SK-N-SH (cell line): ENCODE measurements at regions not wholly inside any gene's neighbourhood (a gene's known extent, or its start where the extent isn't known, plus 50 kb on each side); places are given as distances from the start of the nearest gene placed in this dataset.
A peak's percentile ranks its signal among the peaks of the same experiment; 100 is the strongest.

Source experiments
- CTCF ChIA-PET: fragments of 300-600, 350-600 bp; formaldehyde crosslinking; extraction: SDS; loops from one replicate; lab custom pipeline; 2021; lab: Yijun Ruan, JAX
- POLR2A ChIA-PET: fragments of 350-600 bp; sonication (Branson Sonifier 250); formaldehyde crosslinking; extraction: SDS; loops from one replicate; lab custom pipeline; 2020; ENCODE audit warnings: antibody characterized with exemption, inconsistent platforms; lab: Yijun Ruan, JAX
- DNase-seq: peaks from one replicate; pipeline ENCODE4 v3.0.0; 2012
- H2AFZ ChIP-seq: fragments of 200-600 bp; sonication (generic); 2 replicates; pipeline ENCODE4 v1.8.1; 2016; ENCODE audit warnings: antibody characterized with exemption, mild to moderate bottlenecking, low read depth
- H3F3A ChIP-seq: fragments of 200-600 bp; sonication (generic); replicated peaks from 2 replicates; pipeline ENCODE3; 2016; ENCODE audit warnings: antibody characterized with exemption, mild to moderate bottlenecking; ENCODE audit not compliant: insufficient read depth
- H3K27ac ChIP-seq, 2 experiments: fragments of 200-500 bp in 1 of 2; fragments of 200-600 bp in 1 of 2; sonication (Bioruptor generic) in 1 of 2; sonication (generic), shearing (Covaris generic) in 1 of 2; 2 replicates each; pipeline versions ENCODE4 v1.5.1 to v1.6.1; 2014 to 2016; ENCODE audit warnings: low read depth in 2 of 2, inconsistent platforms in 1 of 2, low read length in 1 of 2, mild to moderate bottlenecking in 1 of 2, mixed read lengths in 1 of 2
- H3K27me3 ChIP-seq: fragments of 200-600 bp; sonication (generic), shearing (Covaris generic); 2 replicates; pipeline ENCODE4 v1.6.1; 2016; ENCODE audit warnings: mixed run types; ENCODE audit not compliant: insufficient read depth
- H3K36me3 ChIP-seq, 2 experiments: fragments of 200-500 bp in 1 of 2; fragments of 200-600 bp in 1 of 2; sonication (Bioruptor generic) in 1 of 2; sonication (generic) in 1 of 2; replicated peaks in 1 of 2; 2 replicates each; pipeline versions ENCODE3 to v1.5.1; 2014 to 2016; ENCODE audit warnings: low read length in 1 of 2, mild to moderate bottlenecking in 1 of 2; ENCODE audit not compliant: insufficient read depth in 2 of 2, control insufficient read depth in 1 of 2
- H3K4me1 ChIP-seq, 2 experiments: fragments of 200-500 bp in 1 of 2; fragments of 200-600 bp in 1 of 2; sonication (Bioruptor generic) in 1 of 2; sonication (generic), shearing (Covaris generic) in 1 of 2; 2 replicates each; pipeline versions ENCODE4 v1.5.1 to v1.6.1; 2014 to 2016; ENCODE audit warnings: low read depth in 1 of 2, low read length in 1 of 2, mixed run types in 1 of 2; ENCODE audit not compliant: insufficient read depth in 2 of 2, control insufficient read depth in 1 of 2
- H3K4me2 ChIP-seq: fragments of 200-600 bp; sonication (generic), shearing (Covaris generic); 2 replicates; pipeline ENCODE4 v1.6.1; 2017; ENCODE audit warnings: mixed run types
- H3K4me3 ChIP-seq, 2 experiments: fragments of 200-500 bp in 1 of 2; fragments of 200-600 bp in 1 of 2; sonication (Bioruptor generic) in 1 of 2; sonication (generic), shearing (Covaris generic) in 1 of 2; 2 replicates each; pipeline versions ENCODE4 v1.5.1 to v1.8.1; 2014 to 2016; ENCODE audit warnings: low read depth in 2 of 2, inconsistent platforms in 1 of 2, low read length in 1 of 2, mild to moderate bottlenecking in 1 of 2, mixed read lengths in 1 of 2, moderate library complexity in 1 of 2
- H3K79me2 ChIP-seq: fragments of 200-600 bp; sonication (generic); 2 replicates; pipeline ENCODE4 v1.8.1; 2017; ENCODE audit warnings: mild to moderate bottlenecking; ENCODE audit not compliant: insufficient read depth
- H3K9ac ChIP-seq: fragments of 200-600 bp; sonication (generic); 2 replicates; pipeline ENCODE4 v1.6.1; 2017; ENCODE audit warnings: mixed run types
- H3K9me2 ChIP-seq: fragments of 200-600 bp; sonication (generic); 2 replicates; pipeline ENCODE4 v1.6.1; 2017; ENCODE audit warnings: mixed run types
- H3K9me3 ChIP-seq: fragments of 200-600 bp; sonication (generic); 2 replicates; pipeline ENCODE4 v1.6.1; 2017; ENCODE audit warnings: mixed run types, mild to moderate bottlenecking, moderate library complexity
- H4K20me1 ChIP-seq: fragments of 200-600 bp; sonication (generic); 2 replicates; pipeline ENCODE4 v1.6.1; 2017; ENCODE audit warnings: mild to moderate bottlenecking, mixed run types; ENCODE audit not compliant: insufficient read depth
- CTCF ChIP-seq: fragments of 200-600 bp; sonication (generic); IDR thresholded peaks from 2 replicates; pipeline ENCODE4 v1.6.1; 2017; ENCODE audit warnings: antibody characterized with exemption, mild to moderate bottlenecking, moderate library complexity
- GABPA ChIP-seq: IDR thresholded peaks from 2 replicates; pipeline ENCODE4 v1.4.0; 2012; ENCODE audit warnings: low read depth, mild to moderate bottlenecking
- MEF2A ChIP-seq: IDR thresholded peaks from 2 replicates; pipeline ENCODE4 v1.4.0; 2012; ENCODE audit warnings: low read depth, borderline replicate concordance
- NFIC ChIP-seq: IDR thresholded peaks from 2 replicates; pipeline ENCODE4 v1.4.0; 2012; ENCODE audit warnings: borderline replicate concordance
- PBX3 ChIP-seq: IDR thresholded peaks from 2 replicates; pipeline ENCODE4; 2012
- RAD21 ChIP-seq: IDR thresholded peaks from 2 replicates; pipeline ENCODE4 v1.6.1; 2012; ENCODE audit warnings: mild to moderate bottlenecking, low read length
- RFX5 ChIP-seq: IDR thresholded peaks from 2 replicates; pipeline ENCODE4 v1.6.1; 2012; ENCODE audit warnings: mild to moderate bottlenecking, improper control_type of control experiment, low read length
- SIN3A ChIP-seq: IDR thresholded peaks from 2 replicates; pipeline ENCODE4 v1.6.1; 2012; ENCODE audit warnings: low read depth, mild to moderate bottlenecking, low read length, moderate library complexity, borderline replicate concordance
- SMC3 ChIP-seq: IDR thresholded peaks from 2 replicates; pipeline ENCODE4 v1.6.1; 2012; ENCODE audit warnings: low read depth, low read length, improper control_type of control experiment
- TAF1 ChIP-seq: IDR thresholded peaks from 2 replicates; pipeline ENCODE4 v1.6.1; 2012; ENCODE audit warnings: low read depth, mild to moderate bottlenecking, low read length, moderate library complexity, borderline replicate concordance
- TCF12 ChIP-seq: IDR thresholded peaks from 2 replicates; pipeline ENCODE4 v1.4.0; 2012
- TEAD4 ChIP-seq: IDR thresholded peaks from 2 replicates; pipeline ENCODE4 v1.4.0; 2012; ENCODE audit warnings: mild to moderate bottlenecking, borderline replicate concordance; ENCODE audit not compliant: insufficient read depth
- USF1 ChIP-seq: IDR thresholded peaks from 2 replicates; pipeline ENCODE4 v1.4.0; 2012; ENCODE audit warnings: low read depth, borderline replicate concordance
- WGBS: methylation state at CpG from one replicate; pipeline ENCODE4 v1.1.6; 2017; ENCODE audit warnings: low lambda C conversion rate; 5-methylcytosine and 5-hydroxymethylcytosine counted together

GRCh38 chr6:91278416-91278815 lies 691.5 kb upstream of the MAP3K7 start:
- ChIA-PET CTCF (interaction anchor here (1.2 kb wide), 1 partner anchor 1366 kb away, joined by 3 read pairs; no protein-coding TSS in a partner anchor), POLR2A (no interaction called here)
- no peaks in the 10 kb centered on the region for H4K20me1 ChIP-seq
- no peak overlapping the region for H2AFZ ChIP-seq
- WGBS: 71% methylated on average over 2 of the region's 2 CpGs
- H3K27me3 ChIP-seq: no peaks in the 10 kb centered on the region
- no peak overlapping the region for H3K9ac ChIP-seq
- no peaks in the 10 kb centered on the region for H3K79me2 ChIP-seq
- no peaks in the 10 kb centered on the region for H3K9me3 ChIP-seq
- H3K4me3 ChIP-seq: no peak overlapping the region
- no peak overlapping the region for H3K4me2 ChIP-seq
- no peaks in the 10 kb centered on the region for H3K36me3 ChIP-seq
- no peak overlapping the region for H3K27ac ChIP-seq
- no peaks in the 10 kb centered on the region; a peak in 1 of 4 replicates for H3K4me1 ChIP-seq
- H3F3A ChIP-seq: no peaks in the 10 kb centered on the region
- no peak for TF ChIP-seq USF1
- no peak for TF ChIP-seq TEAD4
- no peak for TF ChIP-seq TCF12
- no peak for TF ChIP-seq RFX5
- TF ChIP-seq MEF2A: no peak
- no peak for TF ChIP-seq GABPA
- no peak for TF ChIP-seq CTCF
- no peak for TF ChIP-seq SIN3A
- TF ChIP-seq RAD21: no peak
- no peak for TF ChIP-seq TAF1
- H3K9me2 ChIP-seq: no peaks in the 10 kb centered on the region
- DNase-seq: no peak

- WGBS: 34% methylated on average over 2 of the region's 2 CpGs
- no peak overlapping the region for H3K27ac ChIP-seq
- POLR2A ChIA-PET: no interaction called here
- H3K4me1 ChIP-seq: no peaks in the 10 kb centered on the region; a peak in 1 of 4 replicates
- no peaks in the 10 kb centered on the region for H3K9me2 ChIP-seq
- H3K79me2 ChIP-seq: no peaks in the 10 kb centered on the region
- H3K9me3 ChIP-seq: no peaks in the 10 kb centered on the region
- no peak for TF ChIP-seq NFIC
- peak; percentile 52 for TF ChIP-seq CTCF
- TF ChIP-seq SMC3: peak; percentile 4; the same call in 1 of the 2 replicates
- no peak for TF ChIP-seq PBX3
- no peaks in the 10 kb centered on the region for H4K20me1 ChIP-seq
- H3K9ac ChIP-seq: no peak overlapping the region
- H3F3A ChIP-seq: no peaks in the 10 kb centered on the region
- no peak overlapping the region for H3K4me2 ChIP-seq
- no peak overlapping the region for H3K4me3 ChIP-seq
- H3K36me3 ChIP-seq: no peaks in the 10 kb centered on the region
- no peaks in the 10 kb centered on the region for H3K27me3 ChIP-seq
- no peak overlapping the region for H2AFZ ChIP-seq
- DNase-seq: peak; percentile 18
- CTCF ChIA-PET: interaction anchor here (0.7 to 1.2 kb wide), 3 partner anchors 9 to 15 kb away, joined by 3 read pairs; no protein-coding TSS in a partner anchor
Observed at GRCh38 chr6:91276315-91276714, 689.4 kb upstream of the MAP3K7 start.
